Jurkat, Clone E6-1 (cell line): ENCODE measurements at regions not wholly inside any gene's neighbourhood (a gene's known extent, or its start where the extent isn't known, plus 50 kb on each side); places are given as distances from the start of the nearest gene placed in this dataset.

Experiments used
- DNase-seq: peaks from one replicate; pipeline ENCODE4 v3.0.0-alpha.2; 2011; ENCODE audit warnings: low read depth, low spot score
- H3K4me3 ChIP-seq: 2 replicates; pipeline ENCODE4 v1.5.1; 2011; ENCODE audit warnings: mild to moderate bottlenecking, low read length, control low read depth, moderate library complexity

- no peak overlapping the region for H3K4me3 ChIP-seq
- no peak for DNase-seq
Measured at GRCh38 chr12:105453316-105453715, 122.8 kb downstream of the C12orf75 start.

GRCh38 chr12:105454688-105455087 is 124.2 kb downstream of the C12orf75 start:
- no peak overlapping the region for H3K4me3 ChIP-seq
- no peak for DNase-seq

DNA sequence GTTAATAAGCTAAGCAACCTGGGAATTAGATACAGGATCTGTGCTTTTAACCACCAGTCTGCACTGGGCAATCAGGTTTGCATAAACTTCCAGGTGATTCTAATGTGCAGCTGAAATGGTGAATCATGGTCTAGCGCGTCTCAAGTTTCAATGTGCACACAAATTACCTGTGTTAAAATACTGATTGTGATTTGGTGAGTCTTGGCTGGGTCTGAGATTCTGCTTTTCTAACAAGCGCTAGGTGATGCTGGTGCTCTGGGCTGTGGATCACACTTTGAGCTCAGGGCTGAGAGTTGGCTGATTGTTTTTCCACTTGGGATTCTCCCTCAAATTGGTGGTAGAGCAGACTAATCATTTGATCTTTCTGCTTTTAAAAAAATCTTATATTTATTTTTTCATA is 124.8 kb downstream of the C12orf75 start:
- no peak for DNase-seq
- no peak overlapping the region for H3K4me3 ChIP-seq

- H3K4me3 ChIP-seq: no peak overlapping the region
- no peak for DNase-seq
Measured at GRCh38 chr12:105457026-105457425, 126.5 kb downstream of the C12orf75 start.

- DNase-seq: no peak
- H3K4me3 ChIP-seq: no peak overlapping the region
Measured at GRCh38 chr12:105459760-105460330, 129.4 kb downstream of the C12orf75 start.

GRCh38 chr12:105461271-105461943 is 130.9 kb downstream of the C12orf75 start:
- no peak for DNase-seq
- H3K4me3 ChIP-seq: no peak overlapping the region

- H3K4me3 ChIP-seq: no peak overlapping the region
- no peak for DNase-seq
Measured at GRCh38 chr12:105461944-105462762, 131.7 kb downstream of the C12orf75 start.

- no peak for DNase-seq
- H3K4me3 ChIP-seq: no peak overlapping the region
Measured at GRCh38 chr12:105462831-105463230, 132.3 kb downstream of the C12orf75 start.

DNA sequence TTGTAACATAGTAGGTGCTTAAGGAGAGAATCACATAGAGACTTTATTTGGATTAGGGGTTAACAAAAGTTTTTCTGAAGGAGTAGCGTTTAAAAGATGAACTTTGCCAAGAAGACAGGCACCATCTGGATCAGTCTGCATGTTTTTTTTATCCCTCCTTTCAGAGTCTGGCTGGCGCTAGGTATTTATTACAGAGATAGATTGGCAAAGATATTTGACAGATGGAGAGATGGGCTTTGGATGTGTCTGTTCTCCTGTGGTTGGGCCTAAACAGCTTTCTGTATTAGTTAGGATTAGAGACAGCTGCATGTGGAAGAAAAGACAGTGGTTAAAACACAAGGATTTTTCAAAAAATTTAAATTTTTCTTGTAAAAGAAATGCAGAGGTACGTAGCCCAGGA is 133.9 kb downstream of the C12orf75 start:
- no peak overlapping the region for H3K4me3 ChIP-seq
- DNase-seq: no peak

DNA sequence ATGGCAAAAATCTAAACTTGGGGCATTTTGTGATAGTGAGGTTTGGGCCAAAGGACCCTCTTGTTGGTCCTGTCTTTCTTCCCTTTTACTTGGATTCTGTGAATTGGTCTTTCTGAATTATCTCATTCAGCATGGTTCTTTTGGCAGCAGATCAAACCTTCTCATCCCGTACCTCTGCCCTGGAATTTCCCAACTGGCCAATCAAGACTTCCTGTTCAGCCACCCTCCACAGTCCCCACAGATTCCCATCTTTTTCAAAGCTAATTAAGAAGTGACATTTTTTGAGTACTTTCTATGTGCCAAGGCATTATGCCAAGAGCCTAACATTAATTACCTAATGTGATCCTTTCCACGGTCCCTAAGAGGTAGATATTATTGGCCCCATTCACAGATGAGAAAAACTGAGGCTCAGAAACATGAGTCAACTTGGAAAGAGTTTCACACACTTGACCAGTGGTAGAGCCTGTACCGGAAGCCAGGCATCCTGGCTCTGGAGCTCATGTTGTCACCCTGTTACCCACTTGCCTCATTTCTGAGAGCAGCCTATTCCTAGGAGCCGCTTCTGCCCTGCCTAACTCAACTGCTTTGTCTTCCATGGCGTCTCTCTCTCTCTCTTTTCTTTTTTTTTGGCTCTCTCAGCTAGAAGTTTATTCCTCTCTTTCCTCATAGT is 135.9 kb downstream of the C12orf75 start:
- DNase-seq: no peak
- no peak overlapping the region for H3K4me3 ChIP-seq

- H3K4me3 ChIP-seq: no peak overlapping the region
- DNase-seq: no peak
Measured at GRCh38 chr12:105466901-105467598, 136.6 kb downstream of the C12orf75 start.

- no peak for DNase-seq
- no peak overlapping the region for H3K4me3 ChIP-seq
Measured at GRCh38 chr12:105467710-105468366, 137.3 kb downstream of the C12orf75 start.

DNA sequence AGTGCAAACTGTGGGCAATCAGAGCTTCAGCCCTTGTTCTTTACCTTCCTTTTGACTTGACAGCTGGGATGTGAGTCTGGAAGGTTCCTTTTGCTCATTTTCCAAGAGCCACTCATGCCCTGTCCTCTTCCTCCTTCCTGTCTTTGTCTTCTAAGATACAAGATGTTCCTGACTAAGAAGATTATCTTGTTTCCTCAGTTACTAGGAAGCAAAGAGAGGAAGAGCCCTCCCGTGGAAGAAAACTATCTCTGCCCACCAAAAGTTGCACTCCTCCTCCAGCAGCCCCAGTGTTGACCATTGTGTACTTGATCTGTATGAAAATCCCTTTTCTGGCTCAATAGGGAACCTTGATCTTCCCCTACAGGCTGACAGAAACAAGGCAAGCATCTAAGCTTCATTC is 138.0 kb downstream of the C12orf75 start:
- no peak for DNase-seq
- H3K4me3 ChIP-seq: no peak overlapping the region

DNA sequence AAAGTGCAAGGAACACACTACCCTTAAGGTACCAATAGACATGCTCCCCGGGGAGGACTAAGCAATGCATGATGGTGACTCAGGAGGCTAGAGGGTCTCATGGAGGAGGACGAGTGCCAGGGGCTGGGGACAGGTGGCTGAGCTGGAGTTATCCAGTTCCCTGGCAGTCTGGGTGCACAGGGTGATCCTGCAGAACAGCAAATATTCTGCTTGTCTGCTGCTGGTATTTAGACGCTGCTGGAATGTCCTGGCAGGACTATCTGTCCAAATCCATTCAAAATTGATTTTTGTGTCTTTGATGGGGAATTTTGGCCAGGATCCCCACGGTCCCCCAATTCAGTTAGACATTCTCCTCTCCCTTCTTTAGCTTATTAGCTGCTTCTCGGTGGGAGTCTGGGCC is 138.7 kb downstream of the C12orf75 start:
- DNase-seq: no peak
- no peak overlapping the region for H3K4me3 ChIP-seq

- H3K4me3 ChIP-seq: no peak overlapping the region
- no peak for DNase-seq
Measured at GRCh38 chr12:105469701-105470100, 139.2 kb downstream of the C12orf75 start.

- no peak overlapping the region for H3K4me3 ChIP-seq
- no peak for DNase-seq
Measured at GRCh38 chr12:105470102-105470501, 139.6 kb downstream of the C12orf75 start.

GRCh38 chr12:105470601-105471000 is 140.1 kb downstream of the C12orf75 start:
- DNase-seq: no peak
- H3K4me3 ChIP-seq: no peak overlapping the region

- DNase-seq: no peak
- H3K4me3 ChIP-seq: no peak overlapping the region
Measured at GRCh38 chr12:105474672-105475071, 144.2 kb downstream of the C12orf75 start.

DNA sequence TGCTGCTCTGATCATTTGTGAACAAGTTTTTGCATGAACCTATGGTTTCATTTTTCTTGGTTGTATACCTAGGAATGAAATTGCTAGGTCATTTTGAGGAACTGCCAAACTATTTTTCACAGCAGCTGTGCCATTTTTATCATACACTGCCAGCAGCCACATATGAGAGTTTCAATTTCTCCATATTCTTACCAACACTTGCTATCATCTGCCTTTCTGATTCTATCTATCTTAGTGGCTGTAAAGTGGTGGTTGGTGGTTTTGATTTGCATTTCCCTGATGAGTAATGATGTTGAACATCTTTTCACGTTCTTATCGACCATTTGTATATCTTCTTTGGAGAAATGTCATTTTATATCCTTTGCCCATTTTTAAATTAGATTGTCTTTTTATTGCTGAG is 146.1 kb downstream of the C12orf75 start:
- H3K4me3 ChIP-seq: no peak overlapping the region
- DNase-seq: peak; percentile 74
